CD4-positive, alpha-beta T cell (primary cell): ENCODE measurements at regions not wholly inside any gene's neighbourhood (a gene's known extent, or its start where the extent isn't known, plus 50 kb on each side); places are given as distances from the start of the nearest gene placed in this dataset.

Experiments used
- ATAC-seq: fragments of 200-7000 bp; cut with Tn5 transposase; one replicate; pipeline ENCODE4 v1.10.0; 2022; ENCODE audit warnings: mild to moderate bottlenecking; ENCODE audit not compliant: poor library complexity
- CTCF ChIA-PET: fragments of 350-600 bp; sonication (Branson Sonifier 250); formaldehyde crosslinking; loops from one replicate; lab custom pipeline; 2021; ENCODE audit warnings: antibody characterized with exemption, inconsistent platforms; lab: Charles Lee
- POLR2A ChIA-PET: fragments of 350-600 bp; sonication (Branson Sonifier 250); formaldehyde crosslinking; loops from one replicate; lab custom pipeline; 2021; ENCODE audit warnings: antibody characterized with exemption, inconsistent platforms; lab: Charles Lee
- DNase-seq, 14 experiments: peaks; one replicate each; pipeline ENCODE4 v3.0.0-alpha.2; 2013 to 2020; ENCODE audit warnings: mixed read lengths in 2 of 14
- H3K27ac ChIP-seq, 2 donors: one replicate each; pipeline versions ENCODE4 v1.5.1 to v1.7.0; 2013; ENCODE audit warnings: low read length in 2 of 2, low read depth in 1 of 2, mild to moderate bottlenecking in 1 of 2
- H3K27me3 ChIP-seq, 2 experiments: 1 replicate in 1 of 2; 2 replicates in 1 of 2; pipeline versions ENCODE4 v1.6.1 to v1.7.0; 2013; ENCODE audit warnings: low read length in 2 of 2, control low read depth in 1 of 2, mild to moderate bottlenecking in 1 of 2, moderate library complexity in 1 of 2; ENCODE audit not compliant: insufficient read depth in 2 of 2, control insufficient read depth in 1 of 2
- H3K36me3 ChIP-seq: one replicate; pipeline ENCODE4 v1.6.1; 2013; ENCODE audit warnings: low read length, control low read depth; ENCODE audit not compliant: insufficient read depth
- H3K4me1 ChIP-seq: one replicate; pipeline ENCODE4 v1.6.1; 2013; ENCODE audit warnings: low read length, control low read depth; ENCODE audit not compliant: insufficient read depth
- H3K4me3 ChIP-seq: one replicate; pipeline ENCODE4 v1.5.1; 2013; ENCODE audit warnings: mild to moderate bottlenecking, low read length, moderate library complexity
- H3K9me3 ChIP-seq, 2 experiments: 1 replicate in 1 of 2; 2 replicates in 1 of 2; pipeline versions ENCODE4 v1.6.1 to v1.7.0; 2013; ENCODE audit warnings: low read length in 2 of 2, mild to moderate bottlenecking in 2 of 2, control low read depth in 1 of 2, moderate library complexity in 1 of 2; ENCODE audit not compliant: control insufficient read depth in 1 of 2, insufficient read depth in 1 of 2
- H3K27ac Mint-ChIP-seq: one replicate; pipeline ENCODE4 v1.8.0; 2020; ENCODE audit warnings: mixed read lengths
- H3K27me3 Mint-ChIP-seq: one replicate; pipeline ENCODE4 v1.8.0; 2021; ENCODE audit warnings: mixed read lengths
- H3K36me3 Mint-ChIP-seq: one replicate; pipeline ENCODE4 v1.8.0; 2021; ENCODE audit warnings: low read depth, mixed read lengths
- H3K4me1 Mint-ChIP-seq: one replicate; pipeline ENCODE4 v1.8.0; 2021; ENCODE audit warnings: low read depth, mixed read lengths
- H3K4me3 Mint-ChIP-seq: one replicate; pipeline ENCODE4 v1.8.0; 2020; ENCODE audit warnings: mild to moderate bottlenecking, mixed read lengths
- H3K9me3 Mint-ChIP-seq: one replicate; pipeline ENCODE4 v1.8.0; 2020; ENCODE audit warnings: mixed read lengths
- CTCF ChIP-seq: fragments of 200-600 bp; IDR thresholded peaks from one replicate; pipeline ENCODE4 v1.8.0; 2022; ENCODE audit warnings: antibody characterized with exemption, mild to moderate bottlenecking
- intact Hi-C, 2 experiments: fragments of 100-400 bp; cut with DNase I in 1 of 2; cut with micrococcal nuclease in 1 of 2; formaldehyde crosslinking; loops; one replicate each; pipeline versions ENCODE4 v1.15.1 to v1.9.0; 2023 to 2025; cut with DNase I, micrococcal nuclease

DNA sequence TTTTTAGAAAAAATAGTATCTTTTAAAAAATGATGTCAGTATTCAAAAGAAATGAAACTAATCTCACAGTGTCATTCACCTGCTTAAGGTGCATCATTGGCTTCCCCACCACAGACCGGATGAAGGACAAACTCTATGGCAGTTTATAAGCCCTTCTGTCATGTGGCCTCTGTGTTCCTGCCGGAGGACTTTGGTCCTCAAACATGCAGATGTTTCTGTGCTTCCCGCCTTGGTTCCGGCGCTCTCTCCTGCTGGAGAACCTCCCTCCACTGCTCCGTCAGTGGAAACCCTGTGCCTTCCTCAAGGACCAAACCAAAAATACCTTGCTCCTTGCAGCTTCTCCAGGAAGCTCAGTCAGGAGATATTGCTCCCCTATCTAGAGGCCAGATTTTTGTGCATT, 326.3 kb downstream of the UACA start:
- Mint-ChIP-seq H3K4me3 (no peak overlapping the region), H3K36me3 (no peaks in the 10 kb centered on the region), H3K27ac (no peak overlapping the region), H3K4me1 (peaks cover 27% of the 10 kb centered on the region), H3K9me3 (no peaks in the 10 kb centered on the region), H3K27me3 (peaks cover 5% of the 10 kb centered on the region)
- no peak for ATAC-seq
- Histone ChIP-seq H3K4me1 (peaks cover 31% of the 10 kb centered on the region), H3K27ac (no peak overlapping the region), H3K36me3 (no peaks in the 10 kb centered on the region), H3K4me3 (no peak overlapping the region), H3K27me3 (peaks cover 0 to 3% of the 10 kb centered on the region in 2 experiments), H3K9me3 (no peaks in the 10 kb centered on the region)
- ChIA-PET CTCF (no interaction called here), POLR2A (no interaction called here)
- DNase-seq = no peak
- no peak for TF ChIP-seq CTCF
- intact Hi-C loops = no loop called here

GRCh38 chr15:70436428-70436827, 326.9 kb downstream of the UACA start:
- no peaks in the 10 kb centered on the region for H3K27me3 Mint-ChIP-seq
- H3K4me3 Mint-ChIP-seq = no peak overlapping the region
- peaks cover 27% of the 10 kb centered on the region for H3K4me1 Mint-ChIP-seq
- peaks cover 0 to 3% of the 10 kb centered on the region in 2 experiments for H3K27me3 ChIP-seq
- ChIA-PET CTCF (no interaction called here), POLR2A (interaction anchor here (1.0 kb wide), 1 partner anchor 11 kb away, joined by 4 read pairs; no protein-coding TSS in a partner anchor)
- H3K9me3 ChIP-seq = no peaks in the 10 kb centered on the region
- ATAC-seq = no peak
- intact Hi-C loops = no loop called here
- peaks cover 31% of the 10 kb centered on the region for H3K4me1 ChIP-seq
- no peak overlapping the region for H3K27ac ChIP-seq
- H3K36me3 ChIP-seq = no peaks in the 10 kb centered on the region
- no peaks in the 10 kb centered on the region for H3K36me3 Mint-ChIP-seq
- H3K27ac Mint-ChIP-seq = no peak overlapping the region
- DNase-seq = no peak
- no peaks in the 10 kb centered on the region for H3K9me3 Mint-ChIP-seq
- no peak for TF ChIP-seq CTCF
- H3K4me3 ChIP-seq = no peak overlapping the region

GRCh38 chr15:70435872-70436271, 327.5 kb downstream of the UACA start:
- no peak for ATAC-seq
- ChIA-PET CTCF (no interaction called here), POLR2A (interaction anchor here (1.0 kb wide), 1 partner anchor 10 kb away, joined by 4 read pairs; no protein-coding TSS in a partner anchor)
- Mint-ChIP-seq H3K27me3 (no peaks in the 10 kb centered on the region), H3K9me3 (no peaks in the 10 kb centered on the region), H3K36me3 (no peaks in the 10 kb centered on the region), H3K4me3 (peak overlapping the region; percentile 2), H3K27ac (peak overlapping the region; percentile 44), H3K4me1 (peaks cover 27% of the 10 kb centered on the region)
- Histone ChIP-seq H3K4me3 (no peak overlapping the region), H3K36me3 (no peaks in the 10 kb centered on the region), H3K9me3 (no peaks in the 10 kb centered on the region), H3K27ac (no peak overlapping the region), H3K27me3 (peaks cover 0 to 1% of the 10 kb centered on the region in 2 experiments), H3K4me1 (peaks cover 31% of the 10 kb centered on the region)
- no peak for TF ChIP-seq CTCF
- intact Hi-C loops = no loop called here
- no peak for DNase-seq
